ENCODE measurements at regions not wholly inside any gene's neighbourhood (a gene's known extent, or its start where the extent isn't known, plus 50 kb on each side); places are given as distances from the start of the nearest gene placed in this dataset.

DNA sequence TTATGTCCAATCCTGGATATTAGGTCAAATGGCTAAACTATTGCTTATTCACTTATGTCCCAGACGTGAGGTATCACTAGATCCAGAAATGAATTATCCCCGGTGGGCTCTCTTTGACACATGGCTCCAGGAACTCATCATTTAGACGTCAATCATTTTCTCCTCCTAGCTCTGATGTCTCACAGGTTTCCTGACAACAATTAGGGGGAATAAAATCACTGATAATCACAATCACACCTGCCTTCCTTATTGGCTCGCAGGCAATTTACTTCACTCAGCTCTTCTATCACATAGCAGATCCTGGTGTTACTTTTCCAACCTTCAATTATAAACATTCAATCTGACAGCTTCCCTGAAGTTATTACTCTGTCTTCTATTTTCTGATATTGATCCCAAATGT lies 634.0 kb upstream of the TENM4 start:
- no peak for DNase-seq (ENCODE audit: extremely low read depth, low read depth)
- TF ChIP-seq, protein P1, sequence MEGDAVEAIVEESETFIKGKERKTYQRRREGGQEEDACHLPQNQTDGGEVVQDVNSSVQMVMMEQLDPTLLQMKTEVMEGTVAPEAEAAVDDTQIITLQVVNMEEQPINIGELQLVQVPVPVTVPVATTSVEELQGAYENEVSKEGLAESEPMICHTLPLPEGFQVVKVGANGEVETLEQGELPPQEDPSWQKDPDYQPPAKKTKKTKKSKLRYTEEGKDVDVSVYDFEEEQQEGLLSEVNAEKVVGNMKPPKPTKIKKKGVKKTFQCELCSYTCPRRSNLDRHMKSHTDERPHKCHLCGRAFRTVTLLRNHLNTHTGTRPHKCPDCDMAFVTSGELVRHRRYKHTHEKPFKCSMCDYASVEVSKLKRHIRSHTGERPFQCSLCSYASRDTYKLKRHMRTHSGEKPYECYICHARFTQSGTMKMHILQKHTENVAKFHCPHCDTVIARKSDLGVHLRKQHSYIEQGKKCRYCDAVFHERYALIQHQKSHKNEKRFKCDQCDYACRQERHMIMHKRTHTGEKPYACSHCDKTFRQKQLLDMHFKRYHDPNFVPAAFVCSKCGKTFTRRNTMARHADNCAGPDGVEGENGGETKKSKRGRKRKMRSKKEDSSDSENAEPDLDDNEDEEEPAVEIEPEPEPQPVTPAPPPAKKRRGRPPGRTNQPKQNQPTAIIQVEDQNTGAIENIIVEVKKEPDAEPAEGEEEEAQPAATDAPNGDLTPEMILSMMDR (IDR thresholded peaks at IDR 0.05; ENCODE audit: low read depth, low read length): no peak

GRCh38 chr11:80066291-80066690 lies 625.5 kb upstream of the TENM4 start:
- no peak for DNase-seq (ENCODE audit: extremely low read depth, low read depth)
- TF ChIP-seq, protein P1 (IDR thresholded peaks at IDR 0.05; ENCODE audit: low read depth, low read length): no peak

DNA sequence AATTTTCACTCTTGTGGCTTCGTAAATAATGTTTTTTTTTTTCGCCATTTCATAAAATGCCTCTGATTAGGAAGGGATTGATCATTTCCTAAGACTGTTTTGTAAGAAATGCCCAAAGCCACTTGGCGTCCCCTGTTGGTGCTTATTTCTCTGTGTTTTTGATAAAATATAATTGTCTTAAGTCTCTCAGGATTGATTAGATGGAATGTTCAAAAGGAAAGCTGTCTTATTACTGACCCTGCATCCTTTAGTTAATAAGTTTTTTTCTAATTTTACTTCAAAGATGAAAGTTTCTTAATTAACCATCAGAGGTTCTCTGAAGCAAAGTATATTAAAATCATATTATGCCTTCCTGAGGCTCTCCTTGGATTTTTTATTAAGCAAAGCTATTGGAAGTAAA lies 624.3 kb upstream of the TENM4 start:
- DNase-seq (ENCODE audit: extremely low read depth, low read depth): no peak
- TF ChIP-seq, protein P1 (IDR thresholded peaks at IDR 0.05; ENCODE audit: low read depth, low read length): no peak

DNA sequence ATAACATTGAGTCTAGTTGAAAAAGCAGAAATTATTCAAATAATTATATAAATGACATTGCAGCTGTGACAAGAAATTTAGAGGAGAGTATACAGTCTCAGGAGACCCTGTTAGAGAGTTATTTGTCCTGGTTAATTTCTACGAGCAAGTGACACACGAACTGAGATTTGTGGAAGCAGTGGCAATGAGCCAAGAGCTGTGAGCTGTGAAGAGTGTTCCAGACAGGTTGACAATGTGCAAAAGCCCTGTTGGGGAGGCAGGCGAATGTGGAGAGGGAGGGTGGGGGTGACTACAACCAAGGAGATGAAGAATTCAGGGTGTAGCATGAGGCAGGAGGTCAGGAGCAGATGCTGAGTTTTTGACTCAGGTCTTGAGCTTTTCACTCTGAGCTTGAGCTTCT lies 620.2 kb upstream of the TENM4 start:
- TF ChIP-seq, protein P1 (IDR thresholded peaks at IDR 0.05; ENCODE audit: low read depth, low read length): no peak
- DNase-seq (ENCODE audit: extremely low read depth, low read depth): no peak

GRCh38 chr11:80054582-80055165 lies 613.8 kb upstream of the TENM4 start:
- no peak for DNase-seq (ENCODE audit: extremely low read depth, low read depth)
- TF ChIP-seq, protein P1 (IDR thresholded peaks at IDR 0.05; ENCODE audit: low read depth, low read length): no peak

DNA sequence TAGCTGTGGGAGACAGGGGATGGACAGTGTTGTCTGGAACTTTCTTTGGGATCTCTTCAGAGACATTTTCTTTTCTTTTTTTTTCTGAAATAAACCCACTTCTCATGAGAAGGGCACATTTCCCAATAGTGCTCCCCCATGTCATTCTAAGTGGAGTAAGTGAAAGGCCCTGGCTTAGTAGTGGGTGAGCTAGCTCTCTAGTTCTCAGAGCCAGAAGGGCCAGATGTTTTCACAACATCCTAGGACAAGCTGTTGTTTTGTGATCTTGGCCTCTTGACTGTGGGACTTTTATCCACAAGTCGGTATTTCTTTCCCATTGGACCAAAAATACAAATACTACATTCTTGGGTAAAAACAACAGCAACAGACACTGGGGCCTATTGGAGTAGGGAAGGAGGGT lies 607.7 kb upstream of the TENM4 start:
- TF ChIP-seq, protein P1 (IDR thresholded peaks at IDR 0.05; ENCODE audit: low read depth, low read length): no peak
- no peak for DNase-seq (ENCODE audit: extremely low read depth, low read depth)

- TF ChIP-seq, protein P1 (IDR thresholded peaks at IDR 0.05; ENCODE audit: low read depth, low read length): no peak
- no peak for DNase-seq (ENCODE audit: extremely low read depth, low read depth)
These were observed 600.5 kb upstream of the TENM4 start for GRCh38 chr11:80041136-80042000.

All from AG09319 (cell line).